Spleen (tissue), 7 donors: ENCODE measurements at regions not wholly inside any gene's neighbourhood (a gene's known extent, or its start where the extent isn't known, plus 50 kb on each side); places are given as distances from the start of the nearest gene placed in this dataset.

Experiments
- POLR2A ChIP-seq, 3 donors: fragments of 450-650 bp; IDR thresholded peaks; one replicate each; pipeline ENCODE4 v1.5.1; 2017; ENCODE audit warnings: antibody characterized with exemption in 3 of 3, mild to moderate bottlenecking in 1 of 3
- POLR2AphosphoS5 ChIP-seq, 3 donors: sonication (generic); formaldehyde crosslinking; IDR thresholded peaks; one replicate each; pipeline ENCODE4 v1.5.1; 2017; ENCODE audit warnings: antibody characterized with exemption in 3 of 3
- TF ChIP-seq, protein P1 (sequence below), 11 experiments: fragments of 200-600 bp in 7 of 11; fragments of 450-650 bp in 4 of 11; sonication (generic) in 4 of 11; IDR thresholded peaks in 8 of 11; conservative IDR thresholded peaks in 3 of 11; 1 replicate in 7 of 11; 2 replicates in 4 of 11; pipeline versions ENCODE4 v1.4.0 to v1.8.0; 2016 to 2021; ENCODE audit warnings: antibody characterized with exemption in 11 of 11, inconsistent platforms in 4 of 11, mild to moderate bottlenecking in 1 of 11
- donor health status: DM: no; HTN: no; CAD: no; lungs with moderate emphysema.
- donor health status: DM: no; HTN: no; CAD: no.
- donor health status: DM: no; HTN: no; CAD: no.

DNA sequence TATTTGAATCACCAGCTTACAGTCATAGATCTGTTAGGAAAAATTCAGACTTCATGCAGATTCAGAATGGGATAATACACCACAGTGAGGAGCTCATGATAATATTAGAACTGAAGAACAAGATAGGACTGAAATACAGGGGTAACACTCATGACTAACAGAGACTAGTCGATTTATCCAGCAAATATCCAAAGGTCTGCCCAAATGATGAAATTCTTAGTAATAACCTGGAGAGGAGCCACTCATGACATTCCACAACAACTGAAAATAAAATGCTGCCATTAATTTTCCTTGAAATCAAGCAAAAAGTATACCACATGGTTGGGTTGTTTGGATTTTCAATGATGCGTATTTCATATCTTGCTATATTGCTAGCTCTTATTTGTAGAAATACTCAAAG, 903.7 kb upstream of the ADGRL3 start:
- TF ChIP-seq, protein P1, sequence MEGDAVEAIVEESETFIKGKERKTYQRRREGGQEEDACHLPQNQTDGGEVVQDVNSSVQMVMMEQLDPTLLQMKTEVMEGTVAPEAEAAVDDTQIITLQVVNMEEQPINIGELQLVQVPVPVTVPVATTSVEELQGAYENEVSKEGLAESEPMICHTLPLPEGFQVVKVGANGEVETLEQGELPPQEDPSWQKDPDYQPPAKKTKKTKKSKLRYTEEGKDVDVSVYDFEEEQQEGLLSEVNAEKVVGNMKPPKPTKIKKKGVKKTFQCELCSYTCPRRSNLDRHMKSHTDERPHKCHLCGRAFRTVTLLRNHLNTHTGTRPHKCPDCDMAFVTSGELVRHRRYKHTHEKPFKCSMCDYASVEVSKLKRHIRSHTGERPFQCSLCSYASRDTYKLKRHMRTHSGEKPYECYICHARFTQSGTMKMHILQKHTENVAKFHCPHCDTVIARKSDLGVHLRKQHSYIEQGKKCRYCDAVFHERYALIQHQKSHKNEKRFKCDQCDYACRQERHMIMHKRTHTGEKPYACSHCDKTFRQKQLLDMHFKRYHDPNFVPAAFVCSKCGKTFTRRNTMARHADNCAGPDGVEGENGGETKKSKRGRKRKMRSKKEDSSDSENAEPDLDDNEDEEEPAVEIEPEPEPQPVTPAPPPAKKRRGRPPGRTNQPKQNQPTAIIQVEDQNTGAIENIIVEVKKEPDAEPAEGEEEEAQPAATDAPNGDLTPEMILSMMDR (IDR thresholded peaks at IDR 0.05 in 8 of 11, conservative IDR thresholded peaks at IDR 0.05 in 3 of 11) = no peak
- TF ChIP-seq POLR2A (IDR thresholded peaks at IDR 0.05) (no peak), POLR2AphosphoS5 (IDR thresholded peaks at IDR 0.05) (no peak)
